SU-DHL-6 (cell line): ENCODE measurements at regions not wholly inside any gene's neighbourhood (a gene's known extent, or its start where the extent isn't known, plus 50 kb on each side); places are given as distances from the start of the nearest gene placed in this dataset.

ENCODE experiments used
- EZH2phosphoT487 ChIP-seq: fragments of 200-600 bp; sonication (generic), shearing (Covaris generic); conservative IDR thresholded peaks from 2 replicates; pipeline ENCODE4 v1.6.1; 2018; ENCODE audit warnings: mild to moderate bottlenecking, antibody characterized with exemption, low read length, moderate library complexity, mixed read lengths
- TF ChIP-seq, protein P1 (sequence below): fragments of 200-600 bp; sonication (generic); IDR thresholded peaks from one replicate; pipeline ENCODE4 v1.5.1; 2017; ENCODE audit warnings: antibody characterized with exemption, mild to moderate bottlenecking, low read length, moderate library complexity; ENCODE audit not compliant: insufficient read depth, poor library complexity, severe bottlenecking

DNA sequence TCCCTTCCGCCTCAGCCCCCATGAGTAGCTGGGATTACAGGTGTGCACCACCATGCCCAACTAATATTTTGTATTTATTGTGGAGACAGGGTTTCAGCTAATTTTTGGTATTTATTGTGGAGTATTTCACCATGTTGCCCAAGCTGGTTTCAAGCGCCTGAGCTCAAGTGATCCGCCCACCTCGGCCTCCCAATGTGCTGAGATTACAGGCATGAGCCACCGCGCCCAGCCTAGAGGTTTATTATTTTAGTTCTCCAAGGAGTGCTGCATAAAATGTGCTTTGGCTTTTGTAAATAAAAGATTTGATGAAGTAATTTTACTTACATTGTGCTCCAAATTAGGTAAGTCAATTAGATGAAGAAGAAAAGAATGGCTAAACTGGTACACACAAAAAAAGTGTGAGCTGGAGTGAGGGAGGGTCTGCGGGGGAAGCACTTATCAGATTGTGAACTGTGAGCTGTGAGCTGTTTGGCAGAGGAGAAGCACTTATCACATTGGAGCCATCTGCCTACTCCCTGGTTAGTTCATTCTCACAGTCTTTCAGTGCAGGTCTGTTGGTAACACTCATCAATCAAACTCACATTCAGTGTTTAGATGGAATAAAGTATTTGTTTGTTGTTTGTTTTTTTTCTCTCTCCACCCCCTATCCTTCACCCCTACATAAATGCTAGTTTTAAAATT, 398.0 kb downstream of the EPHA7 start:
- TF ChIP-seq, protein P1, sequence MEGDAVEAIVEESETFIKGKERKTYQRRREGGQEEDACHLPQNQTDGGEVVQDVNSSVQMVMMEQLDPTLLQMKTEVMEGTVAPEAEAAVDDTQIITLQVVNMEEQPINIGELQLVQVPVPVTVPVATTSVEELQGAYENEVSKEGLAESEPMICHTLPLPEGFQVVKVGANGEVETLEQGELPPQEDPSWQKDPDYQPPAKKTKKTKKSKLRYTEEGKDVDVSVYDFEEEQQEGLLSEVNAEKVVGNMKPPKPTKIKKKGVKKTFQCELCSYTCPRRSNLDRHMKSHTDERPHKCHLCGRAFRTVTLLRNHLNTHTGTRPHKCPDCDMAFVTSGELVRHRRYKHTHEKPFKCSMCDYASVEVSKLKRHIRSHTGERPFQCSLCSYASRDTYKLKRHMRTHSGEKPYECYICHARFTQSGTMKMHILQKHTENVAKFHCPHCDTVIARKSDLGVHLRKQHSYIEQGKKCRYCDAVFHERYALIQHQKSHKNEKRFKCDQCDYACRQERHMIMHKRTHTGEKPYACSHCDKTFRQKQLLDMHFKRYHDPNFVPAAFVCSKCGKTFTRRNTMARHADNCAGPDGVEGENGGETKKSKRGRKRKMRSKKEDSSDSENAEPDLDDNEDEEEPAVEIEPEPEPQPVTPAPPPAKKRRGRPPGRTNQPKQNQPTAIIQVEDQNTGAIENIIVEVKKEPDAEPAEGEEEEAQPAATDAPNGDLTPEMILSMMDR, result no peak
- TF ChIP-seq EZH2phosphoT487, result no peak
